OCI-LY1 (cell line): ENCODE measurements at regions not wholly inside any gene's neighbourhood (a gene's known extent, or its start where the extent isn't known, plus 50 kb on each side); places are given as distances from the start of the nearest gene placed in this dataset.
"Not testable (repeated sequence)": the region's sequence is repeated elsewhere in the genome, so short reads cannot be mapped to it uniquely, and the experiment has no call there.

Source experiments
- H2AFZ ChIP-seq: fragments of 200-600 bp; sonication (generic), shearing (Covaris generic); 2 replicates; pipeline ENCODE4 v1.6.0; 2014; ENCODE audit warnings: antibody characterized with exemption, mild to moderate bottlenecking, low read length
- H3F3A ChIP-seq: fragments of 200-600 bp; sonication (generic), shearing (Covaris generic); 2 replicates; pipeline ENCODE4 v1.6.0; 2014; ENCODE audit warnings: mild to moderate bottlenecking, antibody characterized with exemption, low read length, moderate library complexity; ENCODE audit not compliant: insufficient read depth
- H3K27ac ChIP-seq: fragments of 200-600 bp; sonication (generic); 2 replicates; pipeline ENCODE4 v1.5.1; 2014; ENCODE audit warnings: low read length, mixed run types, mild to moderate bottlenecking, low read depth; ENCODE audit not compliant: poor library complexity, severe bottlenecking
- H3K27me3 ChIP-seq: fragments of 200-600 bp; sonication (generic); 2 replicates; pipeline ENCODE4 v1.6.0; 2014; ENCODE audit warnings: antibody characterized with exemption, mild to moderate bottlenecking, low read length, moderate library complexity; ENCODE audit not compliant: insufficient read depth
- H3K36me3 ChIP-seq: fragments of 200-600 bp; sonication (generic); 2 replicates; pipeline ENCODE4 v1.6.1; 2014; ENCODE audit warnings: mild to moderate bottlenecking, antibody characterized with exemption, low read length, moderate library complexity, mixed read lengths; ENCODE audit not compliant: insufficient read depth
- H3K4me1 ChIP-seq: fragments of 200-600 bp; sonication (generic); 2 replicates; pipeline ENCODE4 v1.5.1; 2014; ENCODE audit warnings: mild to moderate bottlenecking, low read length, moderate library complexity; ENCODE audit not compliant: insufficient read depth, severe bottlenecking
- H3K4me2 ChIP-seq: fragments of 200-600 bp; sonication (generic), shearing (Covaris generic); 2 replicates; pipeline ENCODE4 v1.6.1; 2014; ENCODE audit warnings: low read length
- H3K4me3 ChIP-seq: fragments of 200-600 bp; sonication (generic); 2 replicates; pipeline ENCODE4 v1.5.1; 2014; ENCODE audit warnings: low read length, low read depth, mild to moderate bottlenecking, mixed read lengths; ENCODE audit not compliant: poor library complexity, severe bottlenecking
- H3K79me2 ChIP-seq: fragments of 200-600 bp; shearing (Covaris generic); 2 replicates; pipeline ENCODE4 v1.6.1; 2016; ENCODE audit warnings: mixed run types, low read length, mixed read lengths; ENCODE audit not compliant: insufficient read depth
- H3K9ac ChIP-seq: fragments of 200-600 bp; sonication (generic), shearing (Covaris generic); 2 replicates; pipeline ENCODE4 v1.6.1; 2014; ENCODE audit warnings: mild to moderate bottlenecking, low read length, mixed read lengths
- H3K9me2 ChIP-seq: fragments of 200-600 bp; sonication (generic), shearing (Covaris generic); 2 replicates; pipeline ENCODE4 v1.6.1; 2014; ENCODE audit warnings: low read depth, mild to moderate bottlenecking, low read length, mixed read lengths
- H3K9me3 ChIP-seq: fragments of 200-600 bp; shearing (Covaris generic); 2 replicates; pipeline ENCODE4 v1.6.1; 2014; ENCODE audit warnings: low read length, mixed read lengths
- H4K20me1 ChIP-seq: fragments of 200-600 bp; sonication (generic), shearing (Covaris generic); 2 replicates; pipeline ENCODE4 v1.6.0; 2016; ENCODE audit warnings: mild to moderate bottlenecking, low read length; ENCODE audit not compliant: insufficient read depth
- EZH2 ChIP-seq: fragments of 200-600 bp; sonication (generic), shearing (Covaris generic); IDR thresholded peaks from 2 replicates; pipeline ENCODE4 v1.8.0; 2017; ENCODE audit warnings: borderline replicate concordance, mixed run types, mild to moderate bottlenecking, antibody characterized with exemption, low read length, moderate library complexity, mixed read lengths
- TF ChIP-seq, protein P1 (sequence below): fragments of 200-600 bp; sonication (generic), shearing (Covaris generic); IDR thresholded peaks from 2 replicates; pipeline ENCODE4 v1.5.1; 2017; ENCODE audit warnings: mild to moderate bottlenecking, antibody characterized with exemption, low read length, moderate library complexity, mixed read lengths

DNA sequence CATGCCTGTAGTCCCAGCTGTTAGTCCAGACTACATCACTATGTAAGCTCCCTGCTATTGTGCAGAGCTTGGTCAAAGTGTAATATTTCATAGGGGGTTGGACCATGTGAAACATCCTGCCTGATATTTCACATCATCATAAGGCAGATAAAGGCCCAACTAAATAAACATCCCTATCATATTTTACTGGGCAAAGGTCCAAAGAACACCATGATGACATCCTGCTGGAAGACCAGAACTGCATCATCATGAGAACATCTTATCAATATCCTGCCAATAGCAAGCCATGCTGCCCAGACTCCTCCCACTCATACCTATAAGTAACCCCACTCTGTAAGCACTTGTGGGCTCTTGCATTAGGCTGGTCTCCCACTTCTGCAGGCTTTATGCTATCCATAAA, 88.6 kb downstream of the EIF1AY start:
- Histone ChIP-seq H3K27ac (no peak overlapping the region), H3K9ac (no peak overlapping the region), H4K20me1 (no peaks in the 10 kb centered on the region), H3K4me2 (no peak overlapping the region), H3K79me2 (no peaks in the 10 kb centered on the region), H3K4me1 (peaks cover 7% of the 10 kb centered on the region), H3K9me3 (no peaks in the 10 kb centered on the region), H2AFZ (no peak overlapping the region), H3K9me2 (no peaks in the 10 kb centered on the region), H3K4me3 (no peak overlapping the region), H3K27me3 (no peaks in the 10 kb centered on the region), H3K36me3 (no peaks in the 10 kb centered on the region), H3F3A (no peaks in the 10 kb centered on the region)
- TF ChIP-seq, protein P1, sequence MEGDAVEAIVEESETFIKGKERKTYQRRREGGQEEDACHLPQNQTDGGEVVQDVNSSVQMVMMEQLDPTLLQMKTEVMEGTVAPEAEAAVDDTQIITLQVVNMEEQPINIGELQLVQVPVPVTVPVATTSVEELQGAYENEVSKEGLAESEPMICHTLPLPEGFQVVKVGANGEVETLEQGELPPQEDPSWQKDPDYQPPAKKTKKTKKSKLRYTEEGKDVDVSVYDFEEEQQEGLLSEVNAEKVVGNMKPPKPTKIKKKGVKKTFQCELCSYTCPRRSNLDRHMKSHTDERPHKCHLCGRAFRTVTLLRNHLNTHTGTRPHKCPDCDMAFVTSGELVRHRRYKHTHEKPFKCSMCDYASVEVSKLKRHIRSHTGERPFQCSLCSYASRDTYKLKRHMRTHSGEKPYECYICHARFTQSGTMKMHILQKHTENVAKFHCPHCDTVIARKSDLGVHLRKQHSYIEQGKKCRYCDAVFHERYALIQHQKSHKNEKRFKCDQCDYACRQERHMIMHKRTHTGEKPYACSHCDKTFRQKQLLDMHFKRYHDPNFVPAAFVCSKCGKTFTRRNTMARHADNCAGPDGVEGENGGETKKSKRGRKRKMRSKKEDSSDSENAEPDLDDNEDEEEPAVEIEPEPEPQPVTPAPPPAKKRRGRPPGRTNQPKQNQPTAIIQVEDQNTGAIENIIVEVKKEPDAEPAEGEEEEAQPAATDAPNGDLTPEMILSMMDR, result no peak
- no peak for TF ChIP-seq EZH2

DNA sequence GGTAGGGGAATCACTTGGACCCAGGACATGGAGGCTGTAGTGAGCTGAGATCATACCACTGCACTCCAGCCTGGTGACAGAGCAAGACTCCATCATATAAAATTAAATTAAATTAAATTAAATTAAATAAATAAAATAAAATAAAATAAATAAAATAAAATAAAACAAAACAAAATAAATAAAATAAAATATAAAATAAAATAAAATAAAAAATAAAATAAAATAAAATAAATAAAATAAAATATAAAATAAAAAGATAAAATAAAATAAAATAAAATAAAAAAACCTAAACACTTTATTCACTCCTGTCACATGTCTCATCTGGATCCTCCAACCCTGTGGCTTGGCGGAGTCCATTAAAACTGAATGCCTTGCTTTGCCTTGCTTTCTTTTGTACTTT, 89.8 kb downstream of the EIF1AY start:
- not testable (repeated sequence) for H3F3A ChIP-seq, H3K36me3 ChIP-seq, H3K4me1 ChIP-seq, H3K4me2 ChIP-seq, H3K9me2 ChIP-seq, H3K27me3 ChIP-seq, H3K9me3 ChIP-seq, H3K9ac ChIP-seq, H2AFZ ChIP-seq, H3K4me3 ChIP-seq, H3K27ac ChIP-seq, H4K20me1 ChIP-seq, H3K79me2 ChIP-seq

DNA sequence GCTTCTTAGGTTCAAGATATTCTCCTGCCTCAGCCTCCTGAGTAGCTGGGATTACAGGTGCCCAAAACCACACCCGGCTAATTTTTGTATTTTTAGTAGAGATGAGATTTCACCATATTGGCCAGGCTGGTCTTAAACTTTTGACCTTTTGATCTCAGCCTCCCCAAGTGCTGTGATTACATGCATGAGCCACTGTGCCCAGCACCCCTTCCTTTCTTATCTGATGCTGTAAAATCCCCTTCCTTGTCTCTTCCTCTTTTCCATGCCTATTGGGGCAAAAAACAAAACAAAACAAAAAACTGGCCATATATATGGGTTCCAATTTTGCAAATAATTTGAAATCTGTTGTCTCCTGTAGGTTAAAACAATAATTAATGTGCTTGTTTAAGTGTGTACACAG, 74.0 kb upstream of the RPS4Y2 start:
- Histone ChIP-seq H3K4me2 (no peak overlapping the region), H3K4me3 (no peak overlapping the region), H3K27ac (no peak overlapping the region), H3K9me3 (no peaks in the 10 kb centered on the region), H3F3A (no peaks in the 10 kb centered on the region), H3K36me3 (no peaks in the 10 kb centered on the region), H3K27me3 (no peaks in the 10 kb centered on the region), H4K20me1 (no peaks in the 10 kb centered on the region), H2AFZ (no peak overlapping the region), H3K9me2 (no peaks in the 10 kb centered on the region), H3K9ac (no peak overlapping the region), H3K4me1 (peaks cover 21% of the 10 kb centered on the region), H3K79me2 (no peaks in the 10 kb centered on the region)
- TF ChIP-seq, protein P1, result no peak
- no peak for TF ChIP-seq EZH2

DNA sequence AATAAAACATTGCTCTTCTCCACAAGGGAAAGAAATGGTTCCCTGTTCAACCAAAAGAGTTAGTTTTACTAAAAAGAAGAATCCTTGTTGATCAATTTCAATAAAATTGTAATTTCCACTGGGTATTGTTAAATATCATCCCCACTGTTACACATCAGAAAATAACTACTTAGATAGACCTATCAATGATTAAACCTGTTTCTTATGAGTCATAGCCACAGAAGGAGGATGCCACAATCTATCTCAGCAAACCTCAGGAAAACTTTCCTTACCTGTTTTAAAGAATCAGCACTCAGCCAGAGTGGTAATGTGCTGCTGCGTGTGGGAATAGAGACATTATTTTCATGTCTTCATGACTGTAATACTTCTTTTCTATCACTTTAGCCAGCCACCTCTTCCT, 72.5 kb upstream of the RPS4Y2 start:
- no peak overlapping the region for H3K9ac ChIP-seq
- no peak overlapping the region for H3K4me2 ChIP-seq
- no peaks in the 10 kb centered on the region for H3K9me3 ChIP-seq
- TF ChIP-seq, protein P1, result no peak
- no peak for TF ChIP-seq EZH2
- no peak overlapping the region for H3K27ac ChIP-seq
- H3K36me3 ChIP-seq, result no peaks in the 10 kb centered on the region
- no peaks in the 10 kb centered on the region for H3K27me3 ChIP-seq
- H3K79me2 ChIP-seq, result no peaks in the 10 kb centered on the region
- H4K20me1 ChIP-seq, result no peaks in the 10 kb centered on the region
- peaks cover 32% of the 10 kb centered on the region for H3K4me1 ChIP-seq
- H3F3A ChIP-seq, result no peaks in the 10 kb centered on the region
- no peak overlapping the region for H3K4me3 ChIP-seq
- H3K9me2 ChIP-seq, result no peaks in the 10 kb centered on the region
- H2AFZ ChIP-seq, result no peak overlapping the region
